IgD-negative memory B cell (primary cell): ENCODE measurements at regions not wholly inside any gene's neighbourhood (a gene's known extent, or its start where the extent isn't known, plus 50 kb on each side); places are given as distances from the start of the nearest gene placed in this dataset.
"Not testable (repeated sequence)": the region's sequence is repeated elsewhere in the genome, so short reads cannot be mapped to it uniquely, and the experiment has no call there.

Experiments used
- H3K27ac Mint-ChIP-seq, 3 donors: one replicate each; pipeline ENCODE4 v1.8.0; 2020 to 2022; ENCODE audit warnings: mild to moderate bottlenecking in 3 of 3, mixed read lengths in 3 of 3, moderate library complexity in 1 of 3
- H3K27me3 Mint-ChIP-seq: one replicate; pipeline ENCODE4 v1.8.0; 2021; ENCODE audit warnings: mixed read lengths
- H3K36me3 Mint-ChIP-seq: one replicate; pipeline ENCODE4 v1.8.0; 2020; ENCODE audit warnings: mild to moderate bottlenecking, mixed read lengths
- H3K4me1 Mint-ChIP-seq, 3 donors: one replicate each; pipeline ENCODE4 v1.8.0; 2020 to 2022; ENCODE audit warnings: mixed read lengths in 3 of 3, mild to moderate bottlenecking in 1 of 3
- H3K4me3 Mint-ChIP-seq, 4 donors: one replicate each; pipeline ENCODE4 v1.8.0; 2020 to 2022; ENCODE audit warnings: mild to moderate bottlenecking in 4 of 4, mixed read lengths in 4 of 4, moderate library complexity in 3 of 4
- H3K9me3 Mint-ChIP-seq, 3 donors: one replicate each; pipeline ENCODE4 v1.8.0; 2020 to 2021; ENCODE audit warnings: mixed read lengths in 3 of 3, mild to moderate bottlenecking in 1 of 3

DNA sequence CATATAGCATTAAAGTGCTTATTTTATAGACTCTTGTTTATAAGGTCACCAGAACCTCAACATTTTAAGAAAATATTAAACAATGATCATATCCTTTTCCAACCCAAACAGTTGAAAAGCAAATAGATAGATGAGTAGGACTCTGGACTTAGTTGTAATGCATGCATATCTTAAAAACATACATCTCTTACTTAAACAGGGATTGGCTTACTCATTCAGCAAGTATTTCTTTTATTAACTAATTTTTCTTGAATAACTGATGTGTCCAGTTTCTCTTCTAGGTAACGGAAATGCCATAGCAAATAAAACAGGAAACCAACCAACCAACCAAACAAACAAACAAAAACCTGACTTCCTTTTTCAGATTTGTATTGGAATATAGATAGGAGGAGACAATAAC is 70.9 kb upstream of the NBPF4 start:
- H3K27me3 Mint-ChIP-seq: peaks cover 1% of the 10 kb centered on the region
- no peaks in the 10 kb centered on the region for H3K36me3 Mint-ChIP-seq
- no peaks in the 10 kb centered on the region for H3K9me3 Mint-ChIP-seq
- H3K4me3 Mint-ChIP-seq: no peak overlapping the region
- no peak overlapping the region for H3K27ac Mint-ChIP-seq
- H3K4me1 Mint-ChIP-seq: no peaks in the 10 kb centered on the region

DNA sequence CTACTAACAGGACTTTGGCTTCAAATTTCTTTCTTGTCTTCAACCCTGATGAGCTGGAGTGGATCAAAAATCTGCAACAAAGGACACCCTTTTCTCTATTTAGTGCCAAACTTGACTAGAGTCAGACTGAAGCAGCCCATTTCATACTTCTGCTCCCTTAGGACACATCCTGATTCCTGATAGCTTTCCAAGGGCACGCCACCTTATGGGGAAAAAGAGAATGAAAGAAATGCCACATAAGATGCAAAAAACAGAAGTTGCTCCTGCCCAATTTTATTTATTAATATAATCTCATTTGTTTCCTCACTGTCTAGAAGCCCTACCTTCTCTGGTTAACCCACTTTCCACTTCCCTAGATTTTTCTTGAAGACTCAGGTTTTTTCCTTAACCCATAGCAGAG is 72.7 kb upstream of the NBPF4 start:
- Mint-ChIP-seq H3K27me3 (peaks cover 1% of the 10 kb centered on the region), H3K36me3 (no peaks in the 10 kb centered on the region), H3K4me1 (no peaks in the 10 kb centered on the region), H3K27ac (no peak overlapping the region), H3K4me3 (no peak overlapping the region), H3K9me3 (no peaks in the 10 kb centered on the region)

DNA sequence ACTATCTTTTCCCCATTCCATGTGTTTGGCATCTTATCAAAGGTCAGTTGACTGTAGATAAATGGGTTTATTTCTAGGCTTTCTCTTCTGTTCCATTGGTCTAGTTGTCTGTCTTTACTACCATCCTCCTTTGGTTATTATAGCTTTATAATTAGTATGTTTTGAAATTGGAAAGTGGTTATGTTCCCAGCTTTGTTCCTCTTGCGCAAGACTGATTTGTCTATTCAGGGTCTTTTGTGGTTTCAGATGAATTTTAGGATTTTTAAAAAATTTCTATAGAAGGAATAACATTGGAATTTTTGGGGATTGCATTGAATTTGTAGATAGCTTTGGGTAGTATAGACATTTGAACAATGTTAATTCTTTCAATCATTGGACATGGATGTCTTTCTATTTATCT is 77.0 kb upstream of the NBPF4 start:
- no peaks in the 10 kb centered on the region for H3K36me3 Mint-ChIP-seq
- H3K9me3 Mint-ChIP-seq: peaks cover 0 to 5% (median 3%) of the 10 kb centered on the region in 3 donors
- peaks cover 3% of the 10 kb centered on the region for H3K27me3 Mint-ChIP-seq
- H3K27ac Mint-ChIP-seq: no peak overlapping the region
- H3K4me1 Mint-ChIP-seq: no peaks in the 10 kb centered on the region
- no peak overlapping the region for H3K4me3 Mint-ChIP-seq

DNA sequence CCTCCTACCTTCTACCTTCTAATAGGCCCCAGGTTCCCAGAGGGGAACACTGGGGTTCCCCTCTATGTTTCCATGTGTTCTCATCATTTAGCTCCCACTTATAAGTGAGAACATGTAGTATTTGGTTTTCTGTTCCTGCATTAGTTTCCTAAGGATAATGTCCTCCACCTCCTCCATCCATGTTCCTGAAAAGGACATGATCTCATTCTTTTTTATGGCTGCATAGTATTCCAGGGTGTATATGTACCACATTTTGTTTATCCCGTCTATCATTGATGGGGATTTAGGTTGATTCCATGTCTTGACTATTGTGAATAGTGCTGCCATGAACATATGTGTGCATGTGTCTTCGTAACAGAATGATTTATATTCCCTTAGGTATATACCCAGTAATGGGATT is 81.5 kb upstream of the NBPF4 start:
- H3K27me3 Mint-ChIP-seq, H3K4me3 Mint-ChIP-seq, H3K4me1 Mint-ChIP-seq, H3K36me3 Mint-ChIP-seq: not testable (repeated sequence)
- H3K27ac Mint-ChIP-seq: peak overlapping the region in 1 of 3 donors; percentile 18
- peaks cover 1 to 14% (median 11%) of the 10 kb centered on the region in 3 donors for H3K9me3 Mint-ChIP-seq

DNA sequence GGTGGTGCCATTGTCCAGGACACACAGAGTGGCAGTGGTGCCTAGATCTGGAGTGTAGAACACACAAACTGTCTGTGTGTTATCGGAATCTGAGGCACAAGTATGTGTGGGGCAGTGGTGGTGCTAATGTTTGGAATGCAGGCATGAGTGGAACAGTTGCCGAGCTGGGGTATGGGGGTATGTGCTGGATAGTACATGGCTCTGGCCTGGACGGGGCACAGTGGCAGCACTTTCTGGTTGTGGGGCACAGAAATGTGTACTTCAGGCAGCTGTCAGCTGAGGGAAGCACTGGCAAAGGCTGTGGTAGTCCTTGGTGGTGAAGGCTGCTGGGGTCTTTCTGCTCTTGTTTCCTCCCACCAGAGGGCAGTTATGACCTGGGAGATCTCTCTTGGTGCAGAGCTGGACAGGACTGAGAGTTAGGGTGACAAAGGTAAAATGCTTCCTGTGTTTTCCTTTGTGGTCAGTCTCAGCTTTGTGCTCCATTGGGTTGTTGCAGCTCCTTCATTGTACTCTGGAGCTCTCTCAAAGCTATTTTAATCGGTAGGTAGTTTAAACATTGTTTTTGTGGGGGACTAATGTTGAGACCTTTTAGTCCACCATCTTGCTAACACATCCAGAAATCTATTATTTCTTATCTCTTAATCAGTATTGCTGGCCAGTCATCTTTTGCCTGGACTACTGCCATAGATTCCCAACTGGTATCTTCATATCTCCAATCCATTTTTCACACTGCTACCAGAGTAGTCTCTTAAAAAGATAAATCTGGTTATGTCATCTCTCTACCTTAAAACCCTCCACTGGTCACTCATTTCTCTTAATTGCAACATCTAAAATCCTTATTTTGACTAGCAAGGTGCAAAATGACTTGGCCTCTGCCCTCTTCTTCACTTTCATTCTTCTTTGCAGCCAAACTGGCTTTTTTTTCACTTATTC is 83.9 kb upstream of the NBPF4 start:
- no peak overlapping the region for H3K27ac Mint-ChIP-seq
- no peak overlapping the region for H3K4me3 Mint-ChIP-seq
- peaks cover 1 to 14% (median 11%) of the 10 kb centered on the region in 3 donors for H3K9me3 Mint-ChIP-seq
- peaks cover 12% of the 10 kb centered on the region for H3K27me3 Mint-ChIP-seq
- no peaks in the 10 kb centered on the region for H3K4me1 Mint-ChIP-seq
- peaks cover 1% of the 10 kb centered on the region for H3K36me3 Mint-ChIP-seq

DNA sequence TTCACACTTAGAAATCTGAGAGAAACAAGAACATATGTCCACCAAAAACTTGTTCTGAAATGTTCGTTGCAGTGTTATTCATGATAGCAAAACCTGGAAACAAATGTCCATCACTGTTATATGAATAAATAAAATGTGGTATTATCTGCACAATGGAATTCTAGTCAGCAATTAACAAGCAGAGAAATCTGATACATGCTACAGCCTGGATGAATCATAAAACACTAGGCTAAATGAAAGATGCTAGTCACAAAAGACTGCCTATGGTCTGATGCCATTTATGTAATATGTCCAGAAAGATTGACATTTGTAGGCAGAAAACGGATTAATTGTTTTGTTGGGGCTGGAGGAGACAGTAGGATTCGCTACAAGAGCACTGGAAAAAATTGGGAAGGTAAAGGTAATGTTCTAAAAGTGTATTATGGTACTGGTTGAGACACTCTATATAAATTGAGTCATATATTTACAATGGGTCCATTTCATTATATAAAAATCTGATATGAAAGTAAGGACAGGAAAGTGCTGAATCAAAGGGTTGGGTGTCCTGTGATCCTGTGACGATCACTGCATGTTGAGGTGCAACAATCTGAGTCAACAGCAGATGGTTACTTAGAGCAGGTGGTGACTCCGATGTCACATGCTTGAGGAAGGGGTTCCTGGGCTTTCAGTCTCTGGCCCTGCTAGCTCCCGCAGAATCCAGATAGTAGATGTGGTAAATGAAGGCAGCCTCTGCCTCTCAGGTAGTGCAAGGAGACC is 102.1 kb upstream of the NBPF4 start:
- H3K36me3 Mint-ChIP-seq: no peaks in the 10 kb centered on the region
- H3K4me1 Mint-ChIP-seq: peaks cover 0 to 1% (median 0%) of the 10 kb centered on the region in 3 donors
- no peak overlapping the region for H3K4me3 Mint-ChIP-seq
- no peak overlapping the region for H3K27ac Mint-ChIP-seq
- peaks cover 4% of the 10 kb centered on the region for H3K27me3 Mint-ChIP-seq
- H3K9me3 Mint-ChIP-seq: peaks cover 2 to 10% (median 5%) of the 10 kb centered on the region in 3 donors

DNA sequence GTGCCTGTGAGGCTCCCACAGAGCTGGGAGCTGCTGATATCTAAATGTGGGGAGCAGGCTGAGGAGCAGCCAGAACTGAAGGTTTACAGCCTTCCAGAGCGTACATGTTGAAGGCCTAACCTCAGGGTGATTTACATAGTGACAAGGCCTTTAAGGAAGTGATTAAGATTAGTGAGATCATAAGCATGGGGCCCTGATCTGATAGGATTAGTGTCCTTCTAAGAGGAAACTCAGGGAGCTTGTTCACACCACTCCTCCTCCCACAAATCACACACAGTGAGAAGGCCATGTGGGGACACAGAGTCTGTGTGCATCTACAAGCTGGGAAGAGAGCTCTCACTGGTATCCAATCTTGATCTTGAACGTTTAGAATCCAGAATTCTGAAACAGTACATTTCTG is 92.3 kb upstream of the NBPF6 start:
- H3K36me3 Mint-ChIP-seq: peaks cover 2% of the 10 kb centered on the region
- peaks cover 0 to 7% (median 2%) of the 10 kb centered on the region in 3 donors for H3K9me3 Mint-ChIP-seq
- H3K27me3 Mint-ChIP-seq: peaks cover 9% of the 10 kb centered on the region
- H3K4me1 Mint-ChIP-seq: no peaks in the 10 kb centered on the region
- no peak overlapping the region for H3K27ac Mint-ChIP-seq
- H3K4me3 Mint-ChIP-seq: no peak overlapping the region

DNA sequence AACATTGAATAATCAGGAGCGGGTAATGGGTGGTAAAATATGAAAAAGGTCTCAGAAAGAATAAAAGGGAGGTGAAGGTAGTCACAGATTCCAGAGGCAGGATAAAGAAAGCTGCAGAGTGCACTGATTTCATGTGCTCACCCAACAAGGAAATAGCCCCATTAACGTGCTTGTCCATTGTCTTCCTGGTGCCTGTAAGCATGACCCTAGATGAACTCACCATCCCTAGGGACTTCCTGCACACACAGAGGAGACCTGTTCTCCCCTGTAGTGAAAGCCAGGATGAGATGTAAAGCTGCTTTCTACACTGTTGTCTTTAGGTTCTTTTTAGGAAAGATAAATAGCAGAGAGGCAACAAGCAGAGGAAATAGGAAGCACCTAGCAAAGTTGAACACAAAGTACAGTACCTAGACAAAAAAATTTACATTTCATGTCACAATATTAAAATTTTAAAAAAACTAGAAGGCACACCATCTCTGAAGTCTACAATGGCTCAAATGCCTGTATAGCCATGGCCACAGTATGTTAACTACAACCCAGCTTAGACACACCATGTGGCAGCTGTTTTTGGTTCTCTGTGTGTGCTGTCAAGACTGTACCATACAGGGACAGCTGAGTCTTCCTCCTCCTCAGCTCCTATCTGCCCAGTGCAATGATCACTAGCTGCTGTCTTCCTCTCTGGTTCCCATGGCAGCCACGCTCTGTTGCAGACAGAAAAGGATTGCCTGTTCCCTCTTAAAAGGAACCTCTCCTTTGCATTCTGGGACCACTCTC is 69.9 kb upstream of the NBPF6 start:
- not testable (repeated sequence) for H3K27ac Mint-ChIP-seq, H3K4me1 Mint-ChIP-seq, H3K27me3 Mint-ChIP-seq, H3K4me3 Mint-ChIP-seq, H3K36me3 Mint-ChIP-seq, H3K9me3 Mint-ChIP-seq
